ENCODE measurements at regions not wholly inside any gene's neighbourhood (a gene's known extent, or its start where the extent isn't known, plus 50 kb on each side); places are given as distances from the start of the nearest gene placed in this dataset.

DNA sequence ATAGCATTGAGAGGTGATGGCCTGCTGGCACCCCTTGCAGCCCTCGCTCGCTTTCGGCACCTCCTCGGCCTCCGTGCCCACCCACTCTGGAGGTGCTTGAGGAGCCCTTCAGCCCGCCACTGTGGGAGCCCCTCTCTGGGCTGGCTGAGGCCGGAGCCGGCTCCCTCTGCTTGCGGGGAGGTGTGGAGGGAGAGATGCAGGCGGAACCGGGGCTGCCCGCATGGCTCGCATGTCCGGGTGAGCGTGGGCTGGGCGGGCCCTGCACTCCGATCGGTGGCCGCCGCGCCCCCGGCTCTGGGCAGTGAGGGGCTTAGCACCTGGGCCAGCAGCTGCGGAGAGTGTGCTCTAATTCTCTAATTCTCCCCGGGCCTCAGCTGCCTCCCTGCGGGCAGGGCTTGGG is 101.1 kb downstream of the KIF4B start:
- no peak for TF ChIP-seq SIN3A (IDR thresholded peaks at IDR 0.05; ENCODE audit: borderline replicate concordance, insufficient read depth, low read depth, low read length)
- no peak for TF ChIP-seq CTCF (IDR thresholded peaks at IDR 0.05)
- TF ChIP-seq TCF7L2 (IDR thresholded peaks at IDR 0.05; ENCODE audit: low read depth, low read length), result no peak
